ENCODE measurements at regions not wholly inside any gene's neighbourhood (a gene's known extent, or its start where the extent isn't known, plus 50 kb on each side); places are given as distances from the start of the nearest gene placed in this dataset.

DNA sequence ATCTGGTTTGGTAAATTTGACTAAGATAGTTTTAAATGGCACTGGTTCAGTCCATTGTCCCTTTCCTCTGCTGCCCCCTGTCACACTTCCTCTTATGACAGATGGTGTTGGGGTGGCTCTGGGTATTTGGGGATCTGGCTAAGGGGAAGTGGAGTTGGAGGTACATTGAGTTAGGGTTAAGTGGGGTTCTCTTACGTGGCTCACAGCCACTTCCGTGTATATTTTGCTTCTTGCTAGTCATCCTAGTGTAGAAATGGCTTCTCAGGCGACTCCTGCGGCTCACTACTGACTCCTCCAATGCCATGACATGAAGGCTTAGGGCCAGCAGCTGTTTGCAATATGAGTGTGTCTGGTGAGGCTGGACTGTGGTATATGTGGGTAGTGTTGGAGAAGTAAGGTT lies 187.0 kb downstream of the HAUS1 start:
- TF ChIP-seq POLR2AphosphoS5 (IDR thresholded peaks at IDR 0.05; ENCODE audit: insufficient read depth, low read depth, low read length), result no peak
- TF ChIP-seq CTCF (IDR thresholded peaks at IDR 0.05; ENCODE audit: extremely low read depth in 1 of 2, insufficient read depth in 1 of 2, low read depth in 1 of 2, low read length in 2 of 2), result no peak
- TF ChIP-seq GATA2 (IDR thresholded peaks at IDR 0.05; ENCODE audit: insufficient read depth, insufficient read length, low read depth, low read length), result no peak
- TF ChIP-seq, protein P1, sequence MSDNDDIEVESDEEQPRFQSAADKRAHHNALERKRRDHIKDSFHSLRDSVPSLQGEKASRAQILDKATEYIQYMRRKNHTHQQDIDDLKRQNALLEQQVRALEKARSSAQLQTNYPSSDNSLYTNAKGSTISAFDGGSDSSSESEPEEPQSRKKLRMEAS (IDR thresholded peaks at IDR 0.05; ENCODE audit: insufficient read depth, insufficient read length), result no peak
- TF ChIP-seq POLR2A (IDR thresholded peaks at IDR 0.05; ENCODE audit: low read depth, low read length), result no peak
- TF ChIP-seq EZH2 (IDR thresholded peaks at IDR 0.05; ENCODE audit: borderline replicate concordance, low read depth, low read length, severe bottlenecking), result no peak
- TF ChIP-seq JUN (IDR thresholded peaks at IDR 0.05; ENCODE audit: borderline replicate concordance, insufficient read depth, insufficient read length, low read depth), result no peak
- TF ChIP-seq FOS (IDR thresholded peaks at IDR 0.05; ENCODE audit: borderline replicate concordance, insufficient read depth, low read length), result no peak
- no peak for TF ChIP-seq MYC (IDR thresholded peaks at IDR 0.05; ENCODE audit: low read depth, low read length)
